ENCODE measurements at regions not wholly inside any gene's neighbourhood (a gene's known extent, or its start where the extent isn't known, plus 50 kb on each side); places are given as distances from the start of the nearest gene placed in this dataset.
"Not testable (repeated sequence)": the region's sequence is repeated elsewhere in the genome, so short reads cannot be mapped to it uniquely, and the experiment has no call there.

DNA sequence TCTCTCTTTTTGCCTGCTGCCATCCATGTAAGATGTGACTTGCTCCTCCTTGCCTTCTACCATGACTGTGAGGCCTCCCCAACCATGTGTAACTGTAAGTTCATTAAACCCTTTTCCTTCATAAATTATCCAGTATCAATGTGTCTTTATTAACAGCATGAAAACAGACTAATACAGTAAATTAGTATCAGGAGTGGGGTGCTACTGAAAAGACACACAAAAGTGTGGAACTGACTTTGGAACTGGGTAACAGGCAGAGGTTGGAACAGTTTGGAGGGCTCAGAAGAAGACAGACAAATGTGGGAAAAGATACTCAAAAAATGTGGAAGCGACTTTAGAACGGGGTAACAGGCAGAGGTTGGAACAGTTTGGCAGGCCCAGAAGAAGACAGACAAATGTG, 189.4 kb downstream of the HTR1B start:
- no peak overlapping the region for H3K27ac Mint-ChIP-seq (ENCODE audit: unreplicated experiment)
- H3K4me3 Mint-ChIP-seq (ENCODE audit: low read depth, unreplicated experiment), result no peak overlapping the region
- no peaks in the 10 kb centered on the region for H3K27me3 Mint-ChIP-seq (ENCODE audit: unreplicated experiment)
- BruUV-seq (replicated peaks), result no TSS peak
- H3K9me3 Mint-ChIP-seq (ENCODE audit: low read depth, unreplicated experiment), result peaks cover 2% of the 10 kb centered on the region
- H3K36me3 Mint-ChIP-seq (ENCODE audit: insufficient read depth, unreplicated experiment), result no peaks in the 10 kb centered on the region
- TF ChIP-seq, protein P1, sequence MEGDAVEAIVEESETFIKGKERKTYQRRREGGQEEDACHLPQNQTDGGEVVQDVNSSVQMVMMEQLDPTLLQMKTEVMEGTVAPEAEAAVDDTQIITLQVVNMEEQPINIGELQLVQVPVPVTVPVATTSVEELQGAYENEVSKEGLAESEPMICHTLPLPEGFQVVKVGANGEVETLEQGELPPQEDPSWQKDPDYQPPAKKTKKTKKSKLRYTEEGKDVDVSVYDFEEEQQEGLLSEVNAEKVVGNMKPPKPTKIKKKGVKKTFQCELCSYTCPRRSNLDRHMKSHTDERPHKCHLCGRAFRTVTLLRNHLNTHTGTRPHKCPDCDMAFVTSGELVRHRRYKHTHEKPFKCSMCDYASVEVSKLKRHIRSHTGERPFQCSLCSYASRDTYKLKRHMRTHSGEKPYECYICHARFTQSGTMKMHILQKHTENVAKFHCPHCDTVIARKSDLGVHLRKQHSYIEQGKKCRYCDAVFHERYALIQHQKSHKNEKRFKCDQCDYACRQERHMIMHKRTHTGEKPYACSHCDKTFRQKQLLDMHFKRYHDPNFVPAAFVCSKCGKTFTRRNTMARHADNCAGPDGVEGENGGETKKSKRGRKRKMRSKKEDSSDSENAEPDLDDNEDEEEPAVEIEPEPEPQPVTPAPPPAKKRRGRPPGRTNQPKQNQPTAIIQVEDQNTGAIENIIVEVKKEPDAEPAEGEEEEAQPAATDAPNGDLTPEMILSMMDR (IDR thresholded peaks at IDR 0.05; ENCODE audit: unreplicated experiment), result no peak
- no peak for DNase-seq
- intact Hi-C loops (cut with micrococcal nuclease; ENCODE audit: unreplicated experiment), result no loop called here
- no peaks in the 10 kb centered on the region for H3K4me1 Mint-ChIP-seq (ENCODE audit: low read depth, unreplicated experiment)
- CTCF ChIA-PET, result no interaction called here

DNA sequence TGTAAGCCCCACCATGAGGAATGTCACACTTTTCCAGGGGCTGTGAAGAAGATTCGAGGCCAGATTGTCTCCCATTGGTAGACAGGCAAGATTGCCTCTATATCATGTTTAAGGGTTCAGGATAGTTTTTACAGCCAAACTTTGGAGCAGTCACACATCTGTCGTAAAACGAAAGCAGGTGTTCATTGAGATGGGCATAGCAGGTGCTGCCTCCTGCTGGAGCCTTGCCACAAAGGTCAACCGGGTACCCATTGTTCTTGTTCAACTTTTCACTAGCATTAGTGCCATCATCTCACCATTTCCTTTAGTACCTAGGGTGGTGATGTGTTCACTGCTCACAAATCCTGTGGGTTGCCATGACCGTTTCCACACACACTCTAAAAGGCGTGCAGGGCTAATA, 198.3 kb downstream of the HTR1B start:
- intact Hi-C loops (cut with micrococcal nuclease; ENCODE audit: unreplicated experiment), result no loop called here
- CTCF ChIA-PET, result no interaction called here
- TF ChIP-seq, protein P1 (IDR thresholded peaks at IDR 0.05; ENCODE audit: unreplicated experiment), result no peak
- no peak for DNase-seq
- H3K36me3 Mint-ChIP-seq (ENCODE audit: insufficient read depth, unreplicated experiment), result no peaks in the 10 kb centered on the region
- peaks cover 2% of the 10 kb centered on the region for H3K9me3 Mint-ChIP-seq (ENCODE audit: low read depth, unreplicated experiment)
- no TSS peak for BruUV-seq (replicated peaks)
- no peak overlapping the region for H3K4me3 Mint-ChIP-seq (ENCODE audit: low read depth, unreplicated experiment)
- no peak overlapping the region for H3K27ac Mint-ChIP-seq (ENCODE audit: unreplicated experiment)
- no peaks in the 10 kb centered on the region for H3K4me1 Mint-ChIP-seq (ENCODE audit: low read depth, unreplicated experiment)
- no peaks in the 10 kb centered on the region for H3K27me3 Mint-ChIP-seq (ENCODE audit: unreplicated experiment)

DNA sequence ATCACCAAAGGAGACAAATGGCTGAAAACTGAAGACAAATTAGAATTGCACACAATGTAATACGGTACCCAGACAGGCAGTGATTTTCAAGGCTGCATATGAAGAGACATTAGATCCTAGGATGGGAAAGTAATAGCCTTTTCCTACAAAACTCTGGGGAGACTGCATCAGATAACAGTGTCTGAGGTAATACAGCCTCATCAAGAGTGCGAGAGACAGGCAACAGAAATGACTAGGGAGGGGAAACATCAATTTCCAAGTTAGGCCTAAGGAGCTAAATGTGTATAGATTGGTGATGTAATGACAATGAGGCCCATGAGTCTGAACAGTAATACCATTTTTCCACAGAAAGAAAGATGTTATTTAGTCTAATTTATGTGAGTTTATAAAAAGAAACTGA, 200.3 kb downstream of the HTR1B start:
- DNase-seq, result no peak
- H3K36me3 Mint-ChIP-seq (ENCODE audit: insufficient read depth, unreplicated experiment), result no peaks in the 10 kb centered on the region
- CTCF ChIA-PET, result no interaction called here
- no TSS peak for BruUV-seq (replicated peaks)
- no peaks in the 10 kb centered on the region for H3K27me3 Mint-ChIP-seq (ENCODE audit: unreplicated experiment)
- H3K4me1 Mint-ChIP-seq (ENCODE audit: low read depth, unreplicated experiment), result no peaks in the 10 kb centered on the region
- TF ChIP-seq, protein P1 (IDR thresholded peaks at IDR 0.05; ENCODE audit: unreplicated experiment), result no peak
- peaks cover 5% of the 10 kb centered on the region for H3K9me3 Mint-ChIP-seq (ENCODE audit: low read depth, unreplicated experiment)
- H3K4me3 Mint-ChIP-seq (ENCODE audit: low read depth, unreplicated experiment), result no peak overlapping the region
- H3K27ac Mint-ChIP-seq (ENCODE audit: unreplicated experiment), result no peak overlapping the region
- intact Hi-C loops (cut with micrococcal nuclease; ENCODE audit: unreplicated experiment), result no loop called here

DNA sequence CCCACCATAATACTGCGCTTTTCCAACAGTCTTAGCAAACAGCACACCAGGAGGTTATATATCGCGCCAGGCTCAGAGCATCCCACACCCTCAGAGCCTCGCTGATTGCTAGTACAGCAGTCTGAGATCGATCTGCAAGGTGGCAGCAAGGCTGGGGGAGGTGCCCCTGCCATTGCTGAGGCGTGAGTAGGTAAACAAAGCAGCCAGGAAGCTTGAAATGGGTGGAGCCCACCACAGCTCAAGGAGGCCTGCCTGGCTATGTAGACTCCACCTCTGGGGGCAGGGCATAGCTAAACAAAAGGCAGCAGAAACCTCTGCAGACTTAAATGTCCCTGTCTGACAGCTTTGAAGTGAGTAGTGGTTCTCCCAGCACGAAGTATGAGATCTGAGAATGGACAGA, 211.5 kb downstream of the HTR1B start:
- BruUV-seq (replicated peaks); DNase-seq; CTCF ChIA-PET; H3K27me3 Mint-ChIP-seq (ENCODE audit: unreplicated experiment); H3K4me3 Mint-ChIP-seq (ENCODE audit: low read depth, unreplicated experiment); H3K36me3 Mint-ChIP-seq (ENCODE audit: insufficient read depth, unreplicated experiment); intact Hi-C loops (cut with micrococcal nuclease; ENCODE audit: unreplicated experiment); H3K4me1 Mint-ChIP-seq (ENCODE audit: low read depth, unreplicated experiment); H3K27ac Mint-ChIP-seq (ENCODE audit: unreplicated experiment): not testable (repeated sequence)
- peaks cover 14% of the 10 kb centered on the region for H3K9me3 Mint-ChIP-seq (ENCODE audit: low read depth, unreplicated experiment)

DNA sequence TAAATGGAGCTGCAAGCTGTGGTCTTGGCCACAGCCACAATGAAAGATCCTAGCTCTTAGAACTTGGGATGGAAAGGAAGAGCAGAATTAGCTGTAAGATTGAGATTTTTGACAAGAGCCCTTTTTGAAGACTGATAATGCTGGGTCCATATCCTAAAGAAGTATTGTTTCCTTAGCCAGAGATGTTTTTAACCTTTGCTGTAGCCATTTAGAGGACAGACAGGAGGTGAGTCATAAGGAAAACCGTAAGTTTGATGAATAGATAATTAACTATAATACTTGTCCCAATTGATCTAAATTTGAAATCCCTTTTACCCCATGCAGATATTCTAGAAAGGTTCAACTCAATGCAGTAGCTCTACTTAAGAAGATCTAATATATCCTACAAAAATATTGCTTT, 213.7 kb downstream of the HTR1B start:
- Mint-ChIP-seq H3K36me3 (ENCODE audit: insufficient read depth, unreplicated experiment) (no peaks in the 10 kb centered on the region), H3K27me3 (ENCODE audit: unreplicated experiment) (no peaks in the 10 kb centered on the region), H3K9me3 (ENCODE audit: low read depth, unreplicated experiment) (peaks cover 16% of the 10 kb centered on the region), H3K4me3 (ENCODE audit: low read depth, unreplicated experiment) (no peak overlapping the region), H3K27ac (ENCODE audit: unreplicated experiment) (no peak overlapping the region), H3K4me1 (ENCODE audit: low read depth, unreplicated experiment) (peaks cover 9% of the 10 kb centered on the region)
- CTCF ChIA-PET, result no interaction called here
- TF ChIP-seq, protein P1 (IDR thresholded peaks at IDR 0.05; ENCODE audit: unreplicated experiment), result no peak
- intact Hi-C loops (cut with micrococcal nuclease; ENCODE audit: unreplicated experiment), result loop anchor here (5.0 kb wide), 1 partner anchor 203 kb away; no protein-coding TSS in a partner anchor
- BruUV-seq (replicated peaks), result no TSS peak
- no peak for DNase-seq

Measured in Calu3 (cell line).